ENCODE measurements at regions not wholly inside any gene's neighbourhood (a gene's known extent, or its start where the extent isn't known, plus 50 kb on each side); places are given as distances from the start of the nearest gene placed in this dataset.
A peak's percentile ranks its signal among the peaks of the same experiment; 100 is the strongest.

DNA sequence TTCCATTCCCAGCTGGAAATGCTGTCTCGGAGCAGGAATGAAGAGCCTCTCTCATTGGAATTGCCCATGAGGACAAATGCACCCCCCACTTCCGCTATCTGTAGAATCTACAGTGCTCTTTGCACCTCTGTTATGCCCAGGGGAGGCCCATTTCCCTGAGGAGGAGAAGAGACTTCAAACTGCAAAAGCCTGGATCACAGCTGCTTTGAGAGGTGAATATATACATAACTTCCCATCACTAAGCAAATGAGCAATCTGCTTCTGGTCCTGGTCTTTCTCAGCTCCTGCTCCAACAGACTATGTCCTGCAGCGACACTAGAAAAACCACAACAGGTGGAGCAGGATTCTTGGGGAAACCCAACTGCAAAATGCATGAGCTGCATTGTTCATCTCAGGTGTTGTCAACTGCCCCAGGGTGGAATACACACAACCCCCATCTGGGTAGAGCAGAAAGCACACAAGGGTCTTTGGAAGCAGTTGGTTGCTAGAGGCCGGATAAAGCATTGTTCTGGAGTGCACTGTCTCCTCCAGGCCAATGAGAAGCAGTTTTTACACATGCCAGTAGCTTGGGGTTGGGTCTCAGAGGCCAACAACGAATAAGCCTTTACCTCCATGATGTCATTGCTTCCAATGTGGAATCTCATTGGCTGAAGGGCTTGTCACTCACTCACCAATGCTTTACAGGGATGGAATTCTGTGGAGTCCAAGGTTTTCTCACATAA is 67.7 kb upstream of the RAB4A start:
- Histone ChIP-seq H3K4me3 (ENCODE audit: low read length) (no peak overlapping the region), H3K4me1 (ENCODE audit: control insufficient read depth, insufficient read depth, low read length) (peaks cover 5% of the 10 kb centered on the region), H3K27me3 (ENCODE audit: control insufficient read depth, insufficient read depth) (no peaks in the 10 kb centered on the region), H3K9me3 (ENCODE audit: control insufficient read depth, low read length) (no peaks in the 10 kb centered on the region), H3K27ac (ENCODE audit: low read length) (no peak overlapping the region)
- intact Hi-C loops (cut with DNase I) = no loop called here
- ATAC-seq (peak in 1 of 2 donors; percentile 25), DNase-seq (no peak)
- 95% methylated on average over 5 of the region's 5 CpGs for WGBS

GRCh38 chr1:229203991-229204632 is 66.8 kb upstream of the RAB4A start:
- WGBS = 89% methylated on average over 11 of the region's 11 CpGs
- Histone ChIP-seq H3K4me1 (ENCODE audit: control insufficient read depth, insufficient read depth, low read length) (peaks cover 5% of the 10 kb centered on the region), H3K9me3 (ENCODE audit: control insufficient read depth, low read length) (no peaks in the 10 kb centered on the region), H3K4me3 (ENCODE audit: low read length) (no peak overlapping the region), H3K27ac (ENCODE audit: low read length) (no peak overlapping the region), H3K27me3 (ENCODE audit: control insufficient read depth, insufficient read depth) (no peaks in the 10 kb centered on the region)
- intact Hi-C loops (cut with DNase I) = no loop called here
- ATAC-seq (peak in 1 of 2 donors; percentile 38), DNase-seq (peak in 2 of 3 donors; percentile 35 to 69)

DNA sequence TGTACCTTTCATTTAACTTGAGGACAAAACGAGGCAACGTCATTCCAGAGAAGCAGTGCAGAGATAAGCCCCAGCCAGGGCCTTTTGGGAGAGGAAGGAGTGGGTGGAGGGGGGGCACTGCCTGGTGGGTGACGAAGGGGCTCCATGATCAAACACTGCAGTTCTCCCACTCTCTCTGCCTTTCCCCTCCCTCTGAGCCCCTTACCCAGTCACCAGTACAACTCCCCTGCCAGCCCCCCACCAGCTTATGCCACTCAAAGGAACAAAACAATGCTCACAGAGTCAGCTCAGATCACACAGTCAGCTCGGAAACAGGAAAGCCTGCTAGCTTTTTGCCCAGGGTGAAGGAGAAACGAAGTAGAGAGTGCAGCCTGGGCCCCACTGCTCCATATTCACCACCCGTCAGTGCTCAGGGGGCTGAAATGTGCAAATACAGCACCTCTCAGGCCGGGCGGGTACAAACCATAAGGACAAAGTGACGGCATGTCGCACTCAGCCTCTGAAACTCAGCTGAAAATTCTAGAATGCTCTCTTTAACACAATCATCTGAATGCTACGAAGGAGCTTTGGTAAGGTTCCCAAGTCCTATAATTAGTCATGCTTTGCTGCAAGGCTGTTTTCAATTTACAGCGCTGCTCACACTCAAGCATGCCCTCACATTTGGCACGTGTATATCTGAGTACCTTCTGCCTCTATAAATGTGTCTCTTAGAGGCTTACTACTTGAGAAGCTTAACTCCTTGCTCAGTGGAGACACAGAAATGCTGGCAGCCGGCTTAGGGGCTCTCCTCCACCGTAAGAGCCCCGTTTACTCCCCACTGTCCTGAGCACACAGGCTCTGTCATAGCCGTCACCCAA is 65.8 kb upstream of the RAB4A start:
- Histone ChIP-seq H3K9me3 (ENCODE audit: control insufficient read depth, low read length) (no peaks in the 10 kb centered on the region), H3K4me1 (ENCODE audit: control insufficient read depth, insufficient read depth, low read length) (peaks cover 5% of the 10 kb centered on the region), H3K27me3 (ENCODE audit: control insufficient read depth, insufficient read depth) (no peaks in the 10 kb centered on the region), H3K27ac (ENCODE audit: low read length) (peak overlapping the region; percentile 73), H3K4me3 (ENCODE audit: low read length) (no peak overlapping the region)
- peak; percentile 56 to 73 (median 70) for DNase-seq
- intact Hi-C loops (cut with DNase I) = no loop called here
- peak; percentile 58 to 76 for ATAC-seq
- 36% methylated on average over 17 of the region's 17 CpGs for WGBS

- no peak overlapping the region for H3K27ac ChIP-seq (ENCODE audit: low read length)
- intact Hi-C loops (cut with DNase I) = no loop called here
- DNase-seq = peak; percentile 55 to 69 (median 65)
These were observed 65.1 kb upstream of the RAB4A start for GRCh38 chr1:229205854-229206253.

GRCh38 chr1:229207916-229208315 is 63.0 kb upstream of the RAB4A start:
- intact Hi-C loops (cut with DNase I) = no loop called here
- 88% methylated on average over 3 of the region's 3 CpGs for WGBS
- Histone ChIP-seq H3K27ac (ENCODE audit: low read length) (no peak overlapping the region), H3K27me3 (ENCODE audit: control insufficient read depth, insufficient read depth) (no peaks in the 10 kb centered on the region), H3K4me1 (ENCODE audit: control insufficient read depth, insufficient read depth, low read length) (peaks cover 5% of the 10 kb centered on the region), H3K4me3 (ENCODE audit: low read length) (no peak overlapping the region), H3K9me3 (ENCODE audit: control insufficient read depth, low read length) (no peaks in the 10 kb centered on the region)
- DNase-seq (no peak), ATAC-seq (no peak)

More at GRCh38 chr1:229205854-229206253, 65.1 kb upstream of the RAB4A start:
- Histone ChIP-seq H3K4me3 (ENCODE audit: low read length) (no peak overlapping the region), H3K9me3 (ENCODE audit: control insufficient read depth, low read length) (no peaks in the 10 kb centered on the region), H3K27me3 (ENCODE audit: control insufficient read depth, insufficient read depth) (no peaks in the 10 kb centered on the region), H3K4me1 (ENCODE audit: control insufficient read depth, insufficient read depth, low read length) (peaks cover 5% of the 10 kb centered on the region)
- ATAC-seq = peak in 1 of 2 donors; percentile 9
- WGBS = 80% methylated on average over 8 of the region's 8 CpGs

- intact Hi-C loops (cut with DNase I) = no loop called here
- Histone ChIP-seq H3K27ac (ENCODE audit: low read length) (no peak overlapping the region), H3K4me1 (ENCODE audit: control insufficient read depth, insufficient read depth, low read length) (peaks cover 5% of the 10 kb centered on the region), H3K4me3 (ENCODE audit: low read length) (no peak overlapping the region), H3K9me3 (ENCODE audit: control insufficient read depth, low read length) (no peaks in the 10 kb centered on the region), H3K27me3 (ENCODE audit: control insufficient read depth, insufficient read depth) (no peaks in the 10 kb centered on the region)
- DNase-seq (no peak), ATAC-seq (no peak)
- WGBS = 74% methylated on average over 3 of the region's 3 CpGs
These were observed 62.4 kb upstream of the RAB4A start for GRCh38 chr1:229208481-229208880.

DNA sequence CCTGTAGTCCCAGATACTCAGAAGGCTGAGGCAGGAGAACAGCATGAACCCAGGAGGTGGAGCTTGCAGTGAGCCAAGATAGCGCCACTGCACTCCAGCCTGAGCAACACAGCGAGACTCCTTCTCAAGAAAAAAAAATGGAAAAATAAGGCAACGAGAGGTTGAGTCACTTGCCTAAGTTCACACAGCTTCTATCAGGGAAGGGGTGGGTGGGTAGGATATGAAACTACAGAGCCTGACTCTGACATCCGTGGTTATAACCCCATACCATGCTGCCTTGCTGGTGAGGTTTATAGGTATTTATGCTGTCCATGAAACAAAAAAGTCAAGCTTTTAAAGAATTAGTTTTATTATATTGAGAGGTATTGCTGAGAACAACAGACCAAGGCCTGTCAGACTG is 61.5 kb upstream of the RAB4A start:
- H3K9me3 ChIP-seq (ENCODE audit: control insufficient read depth, low read length) = no peaks in the 10 kb centered on the region
- H3K27ac ChIP-seq (ENCODE audit: low read length) = no peak overlapping the region
- H3K4me3 ChIP-seq (ENCODE audit: low read length) = no peak overlapping the region
- H3K27me3 ChIP-seq (ENCODE audit: control insufficient read depth, insufficient read depth) = no peaks in the 10 kb centered on the region
- DNase-seq (no peak), ATAC-seq (peak; percentile 3 to 24)
- 76% methylated on average over 4 of the region's 4 CpGs for WGBS
- peaks cover 3% of the 10 kb centered on the region for H3K4me1 ChIP-seq (ENCODE audit: control insufficient read depth, insufficient read depth, low read length)
- intact Hi-C loops (cut with DNase I) = no loop called here

GRCh38 chr1:229209816-229210215 is 61.1 kb upstream of the RAB4A start:
- peaks cover 3% of the 10 kb centered on the region for H3K4me1 ChIP-seq (ENCODE audit: control insufficient read depth, insufficient read depth, low read length)
- 66% methylated on average over 4 of the region's 4 CpGs for WGBS
- no peak overlapping the region for H3K4me3 ChIP-seq (ENCODE audit: low read length)
- no peak overlapping the region for H3K27ac ChIP-seq (ENCODE audit: low read length)
- no peaks in the 10 kb centered on the region for H3K27me3 ChIP-seq (ENCODE audit: control insufficient read depth, insufficient read depth)
- peak; percentile 74 to 90 for ATAC-seq
- no peaks in the 10 kb centered on the region for H3K9me3 ChIP-seq (ENCODE audit: control insufficient read depth, low read length)
- DNase-seq = peak in 1 of 3 donors; percentile 41
- intact Hi-C loops (cut with DNase I) = no loop called here

- Histone ChIP-seq H3K27ac (ENCODE audit: low read length) (no peak overlapping the region), H3K4me3 (ENCODE audit: low read length) (no peak overlapping the region), H3K27me3 (ENCODE audit: control insufficient read depth, insufficient read depth) (no peaks in the 10 kb centered on the region), H3K9me3 (ENCODE audit: control insufficient read depth, low read length) (no peaks in the 10 kb centered on the region), H3K4me1 (ENCODE audit: control insufficient read depth, insufficient read depth, low read length) (no peaks in the 10 kb centered on the region)
- DNase-seq = no peak
- 95% methylated on average over 2 of the region's 2 CpGs for WGBS
- ATAC-seq = no peak
- intact Hi-C loops (cut with DNase I) = no loop called here
These were observed 60.1 kb upstream of the RAB4A start for GRCh38 chr1:229210844-229211243.

DNA sequence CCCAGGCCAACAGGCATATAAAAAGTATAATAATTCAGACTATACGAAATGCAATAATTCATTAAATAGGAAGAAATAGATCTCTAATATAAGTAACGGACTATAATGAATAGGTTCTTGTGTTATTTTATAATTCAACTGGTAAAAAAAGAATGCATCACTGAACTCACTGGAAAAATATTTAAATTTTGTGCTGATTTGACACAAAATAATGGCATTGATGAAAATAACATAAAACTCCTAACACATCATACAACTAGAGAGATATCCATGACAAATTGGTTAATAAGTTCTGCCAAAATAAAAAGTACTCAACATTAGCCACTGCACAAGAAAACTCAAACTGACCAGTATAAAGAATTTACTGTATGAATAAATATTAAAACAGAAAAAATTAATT is 57.1 kb upstream of the RAB4A start:
- no peaks in the 10 kb centered on the region for H3K9me3 ChIP-seq (ENCODE audit: control insufficient read depth, low read length)
- ATAC-seq (no peak), DNase-seq (no peak)
- H3K27ac ChIP-seq (ENCODE audit: low read length) = no peak overlapping the region
- WGBS = 91% methylated on average over 2 of the region's 2 CpGs
- H3K4me3 ChIP-seq (ENCODE audit: low read length) = no peak overlapping the region
- intact Hi-C loops (cut with DNase I) = no loop called here
- H3K27me3 ChIP-seq (ENCODE audit: control insufficient read depth, insufficient read depth) = no peaks in the 10 kb centered on the region
- no peaks in the 10 kb centered on the region for H3K4me1 ChIP-seq (ENCODE audit: control insufficient read depth, insufficient read depth, low read length)

GRCh38 chr1:229217716-229218115 is 53.2 kb upstream of the RAB4A start:
- intact Hi-C loops (cut with DNase I) = no loop called here
- Histone ChIP-seq H3K27ac (ENCODE audit: low read length) (no peak overlapping the region), H3K4me3 (ENCODE audit: low read length) (no peak overlapping the region), H3K9me3 (ENCODE audit: control insufficient read depth, low read length) (no peaks in the 10 kb centered on the region), H3K4me1 (ENCODE audit: control insufficient read depth, insufficient read depth, low read length) (peaks cover 4% of the 10 kb centered on the region), H3K27me3 (ENCODE audit: control insufficient read depth, insufficient read depth) (no peaks in the 10 kb centered on the region)
- ATAC-seq (no peak), DNase-seq (no peak)
- WGBS = 70% methylated on average over 8 of the region's 8 CpGs

Measured in right cardiac atrium (tissue), 5 donors.